Caco-2 (cell line): ENCODE measurements at regions not wholly inside any gene's neighbourhood (a gene's known extent, or its start where the extent isn't known, plus 50 kb on each side); places are given as distances from the start of the nearest gene placed in this dataset.

ENCODE experiments used
- BruUV-seq: library from RNA; stranded (reverse); fragments of 400-500 nt; replicated peaks from 2 replicates; lab custom pipeline; 2021; lab: Mats Ljungman, UMichigan
- CTCF ChIA-PET: fragments of 300-600 bp; sonication (Branson Sonifier 250); formaldehyde crosslinking; loops from one replicate; lab custom pipeline; 2022; ENCODE audit warnings: antibody characterized with exemption; lab: Charles Lee
- POLR2A ChIA-PET: fragments of 300-600 bp; sonication (Branson Sonifier 250); formaldehyde crosslinking; loops from one replicate; lab custom pipeline; 2022; ENCODE audit warnings: antibody characterized with exemption; lab: Charles Lee
- DNase-seq, 2 experiments: peaks; one replicate each; pipeline versions ENCODE4 v3.0.0 to v3.0.0-alpha.2; 2020 to 2022
- H3K27me3 ChIP-seq: replicated peaks from 2 replicates; pipeline ENCODE4 v1.6.0; 2011; ENCODE audit warnings: low read length; ENCODE audit not compliant: control insufficient read depth, insufficient read depth
- H3K36me3 ChIP-seq: 2 replicates; pipeline ENCODE4 v1.5.1; 2011; ENCODE audit warnings: low read length; ENCODE audit not compliant: control insufficient read depth, insufficient read depth
- H3K4me1 ChIP-seq: fragments of 250-450 bp; sonication (Bioruptor Pico); 2 replicates; pipeline ENCODE4 v1.5.1; 2020; ENCODE audit warnings: mild to moderate bottlenecking
- H3K4me3 ChIP-seq: 2 replicates; pipeline ENCODE4 v1.5.1; 2011; ENCODE audit warnings: low read depth, mild to moderate bottlenecking, control low read depth, low read length
- H3K9me3 ChIP-seq: fragments of 250-450 bp; sonication (Bioruptor Pico); 2 replicates; pipeline ENCODE4 v1.5.1; 2020; ENCODE audit warnings: mild to moderate bottlenecking, moderate library complexity
- H3K27ac Mint-ChIP-seq: one replicate; pipeline ENCODE4 v1.8.0; 2022; ENCODE audit warnings: mixed read lengths; ENCODE audit not compliant: unreplicated experiment
- H3K27me3 Mint-ChIP-seq: one replicate; pipeline ENCODE4 v1.8.0; 2022; ENCODE audit warnings: mixed read lengths; ENCODE audit not compliant: insufficient read depth, unreplicated experiment
- H3K36me3 Mint-ChIP-seq: one replicate; pipeline ENCODE4 v1.8.0; 2022; ENCODE audit warnings: mild to moderate bottlenecking, mixed read lengths; ENCODE audit not compliant: insufficient read depth, unreplicated experiment
- H3K4me1 Mint-ChIP-seq: one replicate; pipeline ENCODE4 v1.8.0; 2022; ENCODE audit warnings: low read depth, mixed read lengths; ENCODE audit not compliant: unreplicated experiment
- H3K4me3 Mint-ChIP-seq: one replicate; pipeline ENCODE4 v1.8.0; 2022; ENCODE audit warnings: mild to moderate bottlenecking, moderate library complexity, mixed read lengths; ENCODE audit not compliant: unreplicated experiment
- H3K9me3 Mint-ChIP-seq: one replicate; pipeline ENCODE4 v1.8.0; 2022; ENCODE audit warnings: mixed read lengths; ENCODE audit not compliant: unreplicated experiment
- intact Hi-C: fragments of 100-400 bp; cut with micrococcal nuclease; formaldehyde crosslinking; loops from one replicate; pipeline ENCODE4 v1.10.0; 2022; ENCODE audit not compliant: unreplicated experiment
- TF ChIP-seq, protein P1 (sequence below), 2 experiments: fragments of 200-600 bp in 1 of 2; IDR thresholded peaks; 1 replicate in 1 of 2; 2 replicates in 1 of 2; pipeline versions ENCODE4 v1.5.1 to v1.8.0; 2011 to 2022; ENCODE audit warnings: antibody characterized with exemption in 1 of 2, control low read depth in 1 of 2, inconsistent platforms in 1 of 2, low read depth in 1 of 2, low read length in 1 of 2, mild to moderate bottlenecking in 1 of 2, moderate library complexity in 1 of 2; ENCODE audit not compliant: insufficient read depth in 1 of 2, severe bottlenecking in 1 of 2, unreplicated experiment in 1 of 2

DNA sequence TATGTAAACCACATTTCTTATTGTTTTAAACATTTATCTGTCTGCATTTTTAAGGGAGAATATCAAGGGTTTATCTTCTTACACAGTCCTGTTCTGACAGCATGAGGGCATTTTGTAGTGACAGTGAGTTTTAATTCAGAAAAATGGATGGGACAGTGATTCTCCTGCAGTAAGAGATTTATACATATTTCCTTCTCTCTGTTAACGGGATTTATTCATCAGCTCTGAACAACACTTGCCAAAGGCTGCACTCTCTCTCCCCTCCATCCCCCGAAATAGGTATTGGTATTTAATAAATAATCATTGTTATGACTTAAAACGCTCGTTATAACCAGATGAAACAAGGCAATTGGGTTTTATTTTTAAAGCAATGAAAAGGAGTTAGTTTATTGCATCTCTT lies 410.9 kb downstream of the STIM2 start:
- CTCF ChIA-PET = no interaction called here
- H3K4me1 Mint-ChIP-seq = no peaks in the 10 kb centered on the region
- Histone ChIP-seq H3K4me3 (no peak overlapping the region), H3K27me3 (no peaks in the 10 kb centered on the region), H3K9me3 (no peaks in the 10 kb centered on the region), H3K4me1 (no peaks in the 10 kb centered on the region), H3K36me3 (no peaks in the 10 kb centered on the region)
- H3K36me3 Mint-ChIP-seq = no peaks in the 10 kb centered on the region
- no TSS peak for BruUV-seq
- no peak for DNase-seq
- H3K4me3 Mint-ChIP-seq = no peak overlapping the region
- H3K9me3 Mint-ChIP-seq = no peaks in the 10 kb centered on the region
- intact Hi-C loops = no loop called here
- TF ChIP-seq, protein P1, sequence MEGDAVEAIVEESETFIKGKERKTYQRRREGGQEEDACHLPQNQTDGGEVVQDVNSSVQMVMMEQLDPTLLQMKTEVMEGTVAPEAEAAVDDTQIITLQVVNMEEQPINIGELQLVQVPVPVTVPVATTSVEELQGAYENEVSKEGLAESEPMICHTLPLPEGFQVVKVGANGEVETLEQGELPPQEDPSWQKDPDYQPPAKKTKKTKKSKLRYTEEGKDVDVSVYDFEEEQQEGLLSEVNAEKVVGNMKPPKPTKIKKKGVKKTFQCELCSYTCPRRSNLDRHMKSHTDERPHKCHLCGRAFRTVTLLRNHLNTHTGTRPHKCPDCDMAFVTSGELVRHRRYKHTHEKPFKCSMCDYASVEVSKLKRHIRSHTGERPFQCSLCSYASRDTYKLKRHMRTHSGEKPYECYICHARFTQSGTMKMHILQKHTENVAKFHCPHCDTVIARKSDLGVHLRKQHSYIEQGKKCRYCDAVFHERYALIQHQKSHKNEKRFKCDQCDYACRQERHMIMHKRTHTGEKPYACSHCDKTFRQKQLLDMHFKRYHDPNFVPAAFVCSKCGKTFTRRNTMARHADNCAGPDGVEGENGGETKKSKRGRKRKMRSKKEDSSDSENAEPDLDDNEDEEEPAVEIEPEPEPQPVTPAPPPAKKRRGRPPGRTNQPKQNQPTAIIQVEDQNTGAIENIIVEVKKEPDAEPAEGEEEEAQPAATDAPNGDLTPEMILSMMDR (IDR thresholded peaks at IDR 0.05; ENCODE audit: insufficient read depth in 1 of 2, low read depth in 1 of 2, low read length in 1 of 2, severe bottlenecking in 1 of 2, unreplicated experiment in 1 of 2) = no peak
- POLR2A ChIA-PET = no interaction called here
- no peak overlapping the region for H3K27ac Mint-ChIP-seq
- H3K27me3 Mint-ChIP-seq = peaks cover 14% of the 10 kb centered on the region

DNA sequence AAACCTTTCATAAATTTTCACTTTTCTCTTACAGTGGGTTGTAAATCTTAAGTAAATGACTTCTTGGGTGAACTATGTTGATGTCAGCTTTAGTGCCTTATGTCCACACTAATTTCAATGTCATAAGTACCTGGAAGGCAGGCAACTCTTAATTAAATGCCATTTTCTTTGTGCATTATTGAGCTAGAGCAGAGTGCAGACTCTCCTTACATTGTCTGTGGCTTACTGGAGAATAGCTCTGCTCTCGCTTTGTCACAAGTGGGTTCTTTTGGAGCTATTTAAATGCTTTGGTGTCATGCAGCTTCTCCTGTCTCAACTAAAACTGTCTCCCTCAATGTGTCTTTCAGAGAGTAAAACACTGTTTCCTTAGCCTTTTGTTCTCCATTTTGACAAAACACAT lies 411.6 kb downstream of the STIM2 start:
- TF ChIP-seq, protein P1 (IDR thresholded peaks at IDR 0.05; ENCODE audit: insufficient read depth in 1 of 2, low read depth in 1 of 2, low read length in 1 of 2, severe bottlenecking in 1 of 2, unreplicated experiment in 1 of 2) = no peak
- no peak overlapping the region for H3K27ac Mint-ChIP-seq
- Histone ChIP-seq H3K9me3 (no peaks in the 10 kb centered on the region), H3K36me3 (no peaks in the 10 kb centered on the region), H3K4me1 (no peaks in the 10 kb centered on the region), H3K27me3 (no peaks in the 10 kb centered on the region), H3K4me3 (no peak overlapping the region)
- intact Hi-C loops = no loop called here
- no peak overlapping the region for H3K4me3 Mint-ChIP-seq
- no peaks in the 10 kb centered on the region for H3K36me3 Mint-ChIP-seq
- ChIA-PET CTCF (no interaction called here), POLR2A (no interaction called here)
- BruUV-seq = no TSS peak
- H3K9me3 Mint-ChIP-seq = no peaks in the 10 kb centered on the region
- H3K4me1 Mint-ChIP-seq = no peaks in the 10 kb centered on the region
- no peak for DNase-seq
- H3K27me3 Mint-ChIP-seq = peaks cover 14% of the 10 kb centered on the region

- no peak for DNase-seq
- Mint-ChIP-seq H3K4me3 (no peak overlapping the region), H3K36me3 (no peaks in the 10 kb centered on the region), H3K4me1 (no peaks in the 10 kb centered on the region), H3K27ac (no peak overlapping the region), H3K27me3 (peaks cover 4% of the 10 kb centered on the region), H3K9me3 (no peaks in the 10 kb centered on the region)
- Histone ChIP-seq H3K4me3 (no peak overlapping the region), H3K36me3 (no peaks in the 10 kb centered on the region), H3K9me3 (no peaks in the 10 kb centered on the region), H3K27me3 (no peaks in the 10 kb centered on the region), H3K4me1 (no peaks in the 10 kb centered on the region)
- intact Hi-C loops = no loop called here
- BruUV-seq = no TSS peak
- POLR2A ChIA-PET = no interaction called here
- CTCF ChIA-PET = no interaction called here
- TF ChIP-seq, protein P1 (IDR thresholded peaks at IDR 0.05; ENCODE audit: insufficient read depth in 1 of 2, low read depth in 1 of 2, low read length in 1 of 2, severe bottlenecking in 1 of 2, unreplicated experiment in 1 of 2) = no peak
Observed at GRCh38 chr4:27276307-27277073, 415.8 kb downstream of the STIM2 start.
